ENCODE measurements at regions not wholly inside any gene's neighbourhood (a gene's known extent, or its start where the extent isn't known, plus 50 kb on each side); places are given as distances from the start of the nearest gene placed in this dataset.

- no peaks in the 10 kb centered on the region for H3K36me3 ChIP-seq
- no peak overlapping the region for H3K4me3 ChIP-seq
- intact Hi-C loops (cut with DNase I; ENCODE audit: low total_unique reads): no loop called here
- in situ Hi-C loops (cut with MboI; ENCODE audit: low sequenced_read_pairs in 4 of 4): no loop called here
- H3K27me3 ChIP-seq: no peaks in the 10 kb centered on the region
- TF ChIP-seq CTCF (IDR thresholded peaks at IDR 0.05 in 4 of 5, conservative IDR thresholded peaks at IDR 0.05 in 1 of 5): no peak
- TF ChIP-seq POLR2A (IDR thresholded peaks at IDR 0.05): no peak
- no peaks in the 10 kb centered on the region for H3K9me3 ChIP-seq
- H3K4me1 ChIP-seq: no peaks in the 10 kb centered on the region
- no peak overlapping the region for H3K27ac ChIP-seq
- ATAC-seq (peak in 1 of 2 donors; percentile 16), DNase-seq (no peak)
Observed at GRCh38 chr7:79868010-79868409, 266.6 kb upstream of the GNAI1 start.

GRCh38 chr7:79862447-79863210, 272.0 kb upstream of the GNAI1 start:
- ATAC-seq: no peak
- no peak for DNase-seq
- in situ Hi-C loops (cut with MboI; ENCODE audit: low sequenced_read_pairs in 4 of 4) (no loop called here), intact Hi-C loops (cut with DNase I; ENCODE audit: low total_unique reads) (no loop called here)
- Histone ChIP-seq H3K27ac (no peak overlapping the region), H3K4me1 (no peaks in the 10 kb centered on the region), H3K36me3 (no peaks in the 10 kb centered on the region), H3K9me3 (no peaks in the 10 kb centered on the region), H3K27me3 (no peaks in the 10 kb centered on the region), H3K4me3 (no peak overlapping the region)
- TF ChIP-seq POLR2A (IDR thresholded peaks at IDR 0.05): no peak

- Histone ChIP-seq H3K27ac (no peak overlapping the region), H3K36me3 (no peaks in the 10 kb centered on the region), H3K9me3 (no peaks in the 10 kb centered on the region), H3K27me3 (no peaks in the 10 kb centered on the region), H3K4me3 (no peak overlapping the region), H3K4me1 (no peaks in the 10 kb centered on the region)
- intact Hi-C loops (cut with DNase I; ENCODE audit: low total_unique reads): no loop called here
- TF ChIP-seq CTCF (IDR thresholded peaks at IDR 0.05 in 4 of 5, conservative IDR thresholded peaks at IDR 0.05 in 1 of 5) (no peak), POLR2A (IDR thresholded peaks at IDR 0.05) (no peak)
- DNase-seq (no peak), ATAC-seq (no peak)
- in situ Hi-C loops (cut with MboI; ENCODE audit: low sequenced_read_pairs in 4 of 4): no loop called here
Observed at GRCh38 chr7:79855172-79855571, 279.5 kb upstream of the GNAI1 start.

DNA sequence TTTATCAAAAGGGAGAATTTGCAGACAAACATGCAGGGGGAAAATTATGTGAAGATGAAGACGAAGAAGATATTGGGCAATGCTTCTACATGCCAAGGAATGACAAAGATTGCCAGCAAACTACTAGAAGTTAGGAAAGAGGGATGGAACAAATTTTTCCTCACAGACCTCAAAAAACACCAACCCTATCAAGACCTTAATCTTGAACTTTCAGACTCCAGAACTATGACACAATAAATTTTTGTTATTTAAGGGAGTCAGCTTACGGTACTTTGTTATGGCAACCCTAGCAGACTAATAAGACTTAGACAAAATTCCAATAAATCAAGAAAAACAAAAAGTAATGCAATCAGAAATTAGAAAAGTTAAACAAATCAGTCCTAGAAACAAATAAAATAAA, 280.0 kb upstream of the GNAI1 start:
- no peaks in the 10 kb centered on the region for H3K36me3 ChIP-seq
- in situ Hi-C loops (cut with MboI; ENCODE audit: low sequenced_read_pairs in 4 of 4) (no loop called here), intact Hi-C loops (cut with DNase I; ENCODE audit: low total_unique reads) (no loop called here)
- no peaks in the 10 kb centered on the region for H3K4me1 ChIP-seq
- H3K4me3 ChIP-seq: no peak overlapping the region
- no peak for ATAC-seq
- H3K9me3 ChIP-seq: no peaks in the 10 kb centered on the region
- no peak overlapping the region for H3K27ac ChIP-seq
- no peak for TF ChIP-seq POLR2A (IDR thresholded peaks at IDR 0.05)
- TF ChIP-seq CTCF (IDR thresholded peaks at IDR 0.05 in 4 of 5, conservative IDR thresholded peaks at IDR 0.05 in 1 of 5): no peak
- no peak for DNase-seq
- no peaks in the 10 kb centered on the region for H3K27me3 ChIP-seq

DNA sequence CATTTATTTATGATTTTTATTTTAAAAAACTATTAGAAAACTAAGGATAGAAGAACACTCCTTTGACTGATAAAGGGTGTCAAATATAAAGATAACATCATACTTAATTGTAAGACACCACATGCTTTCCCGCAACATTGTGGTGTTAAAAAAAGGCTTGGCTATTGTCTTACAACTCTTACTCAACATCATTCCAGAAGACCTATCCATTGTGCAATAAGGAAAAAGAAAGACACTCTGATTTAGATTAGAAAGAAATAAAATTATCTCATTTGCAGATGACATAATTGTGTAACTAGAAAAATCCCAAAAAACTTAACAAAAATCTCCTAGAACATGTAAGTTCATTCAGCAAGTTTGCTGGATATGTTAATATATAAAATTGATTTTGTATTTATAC, 296.7 kb upstream of the GNAI1 start:
- Histone ChIP-seq H3K27me3 (no peaks in the 10 kb centered on the region), H3K4me1 (no peaks in the 10 kb centered on the region), H3K4me3 (no peak overlapping the region), H3K27ac (no peak overlapping the region), H3K9me3 (no peaks in the 10 kb centered on the region), H3K36me3 (no peaks in the 10 kb centered on the region)
- ATAC-seq (no peak), DNase-seq (no peak)
- in situ Hi-C loops (cut with MboI; ENCODE audit: low sequenced_read_pairs in 4 of 4): no loop called here
- intact Hi-C loops (cut with DNase I; ENCODE audit: low total_unique reads): no loop called here
- no peak for TF ChIP-seq CTCF (IDR thresholded peaks at IDR 0.05 in 4 of 5, conservative IDR thresholded peaks at IDR 0.05 in 1 of 5)
- TF ChIP-seq POLR2A (IDR thresholded peaks at IDR 0.05): no peak

Data from gastrocnemius medialis (tissue), 4 donors.